ENCODE measurements at regions not wholly inside any gene's neighbourhood (a gene's known extent, or its start where the extent isn't known, plus 50 kb on each side); places are given as distances from the start of the nearest gene placed in this dataset.

DNA sequence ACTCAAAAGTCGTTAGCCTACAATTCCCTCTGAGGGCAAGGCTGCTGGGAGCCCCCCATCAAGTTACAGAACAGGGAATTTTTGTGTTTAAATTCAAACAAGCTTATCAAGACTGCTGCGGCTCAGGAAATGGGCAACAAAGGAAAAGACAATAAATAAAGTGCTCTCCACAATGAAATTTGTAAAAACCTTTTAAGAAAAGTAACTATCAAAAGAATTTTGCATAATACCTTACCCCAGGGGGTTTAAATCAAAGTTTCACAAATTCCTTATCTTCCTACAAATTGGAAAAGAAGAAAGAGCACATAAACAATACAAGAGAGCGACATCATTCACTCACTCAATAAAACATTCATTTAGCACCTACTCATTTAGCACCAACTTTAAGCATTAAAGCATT, 97.9 kb upstream of the CCDC160 start:
- no peak for DNase-seq
- WGBS, 2 donors (ENCODE audit: low coverage in 1 of 2): 45 to 60% methylated on average over 2 to 3 of the region's 3 CpGs
- Histone ChIP-seq H3K4me1 (no peaks in the 10 kb centered on the region), H3K27me3 (no peaks in the 10 kb centered on the region), H3K9me3 (no peaks in the 10 kb centered on the region), H3K4me3 (no peak overlapping the region), H3K36me3 (no peaks in the 10 kb centered on the region), H3K27ac (no peak overlapping the region)
- intact Hi-C loops (cut with DNase I; ENCODE audit: low total_unique reads) (no loop called here), in situ Hi-C loops (cut with MboI; ENCODE audit: low pct_ligation_motif_present in 1 of 4, low pct_unique_long_range_greater_than_20kb in 1 of 4, low sequenced_read_pairs in 3 of 4) (no loop called here)
- TF ChIP-seq, protein P1, sequence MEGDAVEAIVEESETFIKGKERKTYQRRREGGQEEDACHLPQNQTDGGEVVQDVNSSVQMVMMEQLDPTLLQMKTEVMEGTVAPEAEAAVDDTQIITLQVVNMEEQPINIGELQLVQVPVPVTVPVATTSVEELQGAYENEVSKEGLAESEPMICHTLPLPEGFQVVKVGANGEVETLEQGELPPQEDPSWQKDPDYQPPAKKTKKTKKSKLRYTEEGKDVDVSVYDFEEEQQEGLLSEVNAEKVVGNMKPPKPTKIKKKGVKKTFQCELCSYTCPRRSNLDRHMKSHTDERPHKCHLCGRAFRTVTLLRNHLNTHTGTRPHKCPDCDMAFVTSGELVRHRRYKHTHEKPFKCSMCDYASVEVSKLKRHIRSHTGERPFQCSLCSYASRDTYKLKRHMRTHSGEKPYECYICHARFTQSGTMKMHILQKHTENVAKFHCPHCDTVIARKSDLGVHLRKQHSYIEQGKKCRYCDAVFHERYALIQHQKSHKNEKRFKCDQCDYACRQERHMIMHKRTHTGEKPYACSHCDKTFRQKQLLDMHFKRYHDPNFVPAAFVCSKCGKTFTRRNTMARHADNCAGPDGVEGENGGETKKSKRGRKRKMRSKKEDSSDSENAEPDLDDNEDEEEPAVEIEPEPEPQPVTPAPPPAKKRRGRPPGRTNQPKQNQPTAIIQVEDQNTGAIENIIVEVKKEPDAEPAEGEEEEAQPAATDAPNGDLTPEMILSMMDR (IDR thresholded peaks at IDR 0.05): no peak
- no peak for TF ChIP-seq POLR2A (IDR thresholded peaks at IDR 0.05)
- TF ChIP-seq POLR2AphosphoS5 (IDR thresholded peaks at IDR 0.05): no peak
- TF ChIP-seq EP300 (IDR thresholded peaks at IDR 0.05; ENCODE audit: low read depth): no peak

DNA sequence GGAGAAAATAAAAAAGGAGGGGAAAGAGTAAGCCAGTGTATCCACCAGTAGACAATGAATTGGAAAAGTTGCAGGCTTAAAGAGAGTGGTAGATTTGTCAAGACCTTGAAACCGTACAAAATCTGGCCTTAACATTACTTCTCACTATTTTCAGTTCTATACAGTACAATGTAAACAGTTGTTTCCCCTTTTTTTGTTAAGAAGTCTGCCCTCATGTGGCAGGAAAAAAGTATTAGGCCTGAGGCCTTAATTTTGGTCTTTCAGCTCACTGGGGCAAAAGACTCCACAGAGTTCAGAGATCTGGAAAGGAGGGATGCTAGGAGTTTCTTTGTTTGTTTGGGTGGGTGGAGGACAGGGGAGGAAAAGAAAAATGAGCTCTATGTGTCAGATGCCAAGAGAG, 92.8 kb upstream of the CCDC160 start:
- no peaks in the 10 kb centered on the region for H3K36me3 ChIP-seq
- in situ Hi-C loops (cut with MboI; ENCODE audit: low pct_ligation_motif_present in 1 of 4, low pct_unique_long_range_greater_than_20kb in 1 of 4, low sequenced_read_pairs in 3 of 4) (no loop called here), intact Hi-C loops (cut with DNase I; ENCODE audit: low total_unique reads) (no loop called here)
- no peak overlapping the region for H3K27ac ChIP-seq
- WGBS, 2 donors (ENCODE audit: low coverage in 1 of 2): 22 to 29% methylated on average over 1 of the region's 1 CpG
- no peak for DNase-seq
- no peaks in the 10 kb centered on the region for H3K27me3 ChIP-seq
- H3K4me3 ChIP-seq: no peak overlapping the region
- TF ChIP-seq EP300 (IDR thresholded peaks at IDR 0.05; ENCODE audit: low read depth): no peak
- TF ChIP-seq, protein P1 (IDR thresholded peaks at IDR 0.05): peak in 1 of 5 experiments; percentile 5
- no peaks in the 10 kb centered on the region for H3K9me3 ChIP-seq
- no peaks in the 10 kb centered on the region for H3K4me1 ChIP-seq

DNA sequence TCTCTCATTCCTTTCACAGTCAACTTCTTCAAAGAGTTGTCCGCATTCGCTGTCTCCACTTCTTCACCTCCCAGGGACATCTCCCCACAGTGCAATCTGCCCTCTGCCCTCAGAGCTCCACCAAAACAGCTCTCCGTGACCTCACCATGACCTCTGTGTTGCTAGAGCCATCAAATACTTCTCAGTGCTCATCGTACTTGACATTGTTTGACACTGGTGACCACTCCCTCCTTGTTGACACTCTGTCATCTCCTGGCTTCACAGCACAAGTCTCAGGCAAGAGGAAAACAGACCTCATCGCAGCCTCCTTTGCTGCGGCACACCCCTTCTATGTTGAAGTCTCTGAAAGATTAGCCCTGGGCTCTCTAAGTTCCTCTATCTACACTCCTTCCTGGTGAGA, 90.5 kb upstream of the CCDC160 start:
- in situ Hi-C loops (cut with MboI; ENCODE audit: low pct_ligation_motif_present in 1 of 4, low pct_unique_long_range_greater_than_20kb in 1 of 4, low sequenced_read_pairs in 3 of 4): no loop called here

DNA sequence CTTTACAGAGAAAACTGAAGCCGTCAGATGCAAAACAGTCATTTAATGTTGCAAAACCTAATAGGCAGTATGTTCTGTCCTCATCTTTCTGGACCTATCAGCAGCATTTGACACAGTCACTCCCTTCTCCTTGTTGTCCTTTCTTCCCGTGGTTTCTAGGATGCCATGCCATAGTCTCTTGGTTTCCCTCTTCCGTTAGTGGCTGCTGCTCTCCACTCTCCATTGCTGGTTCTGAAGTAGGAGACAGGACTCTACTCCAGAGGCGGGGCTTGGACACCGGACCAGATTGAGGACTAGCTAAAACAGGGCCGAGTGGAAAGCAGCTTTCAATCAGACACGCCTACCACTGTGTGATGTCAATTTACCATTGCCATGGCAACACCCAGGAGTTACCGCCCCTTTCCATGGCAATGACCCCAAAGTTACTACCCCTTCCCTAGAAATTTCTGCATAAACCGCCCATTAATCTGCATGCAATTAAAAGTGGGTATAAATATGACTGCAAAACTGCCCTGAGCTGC, 88.8 kb upstream of the CCDC160 start:
- TF ChIP-seq EP300 (IDR thresholded peaks at IDR 0.05; ENCODE audit: low read depth): no peak
- TF ChIP-seq POLR2AphosphoS5 (IDR thresholded peaks at IDR 0.05): no peak
- no peak for TF ChIP-seq POLR2A (IDR thresholded peaks at IDR 0.05)
- TF ChIP-seq, protein P1 (IDR thresholded peaks at IDR 0.05): no peak
- H3K9me3 ChIP-seq: no peaks in the 10 kb centered on the region
- H3K36me3 ChIP-seq: no peaks in the 10 kb centered on the region
- DNase-seq: no peak
- intact Hi-C loops (cut with DNase I; ENCODE audit: low total_unique reads) (no loop called here), in situ Hi-C loops (cut with MboI; ENCODE audit: low pct_ligation_motif_present in 1 of 4, low pct_unique_long_range_greater_than_20kb in 1 of 4, low sequenced_read_pairs in 3 of 4) (no loop called here)
- no peak overlapping the region for H3K4me3 ChIP-seq
- H3K27me3 ChIP-seq: no peaks in the 10 kb centered on the region
- H3K27ac ChIP-seq: no peak overlapping the region
- 54% methylated on average over 9 of the region's 9 CpGs; no CpG with 5 or more reads in 1 of the 2 donors for WGBS, 2 donors (ENCODE audit: low coverage in 1 of 2)
- no peaks in the 10 kb centered on the region for H3K4me1 ChIP-seq

More for the DNA sequence above, 90.5 kb upstream of the CCDC160 start:
- TF ChIP-seq EP300 (IDR thresholded peaks at IDR 0.05; ENCODE audit: low read depth): no peak
- TF ChIP-seq, protein P1 (IDR thresholded peaks at IDR 0.05): no peak
- no peak for TF ChIP-seq POLR2AphosphoS5 (IDR thresholded peaks at IDR 0.05)
- no peak for TF ChIP-seq POLR2A (IDR thresholded peaks at IDR 0.05)
- DNase-seq: no peak
- Histone ChIP-seq H3K9me3 (no peaks in the 10 kb centered on the region), H3K27ac (no peak overlapping the region), H3K27me3 (no peaks in the 10 kb centered on the region), H3K4me1 (no peaks in the 10 kb centered on the region), H3K36me3 (no peaks in the 10 kb centered on the region), H3K4me3 (no peak overlapping the region)
- 79 to 100% methylated on average over 3 to 6 of the region's 6 CpGs for WGBS, 2 donors (ENCODE audit: low coverage in 1 of 2)
- intact Hi-C loops (cut with DNase I; ENCODE audit: low total_unique reads): no loop called here
